SW480 (cell line): ENCODE measurements at regions not wholly inside any gene's neighbourhood (a gene's known extent, or its start where the extent isn't known, plus 50 kb on each side); places are given as distances from the start of the nearest gene placed in this dataset.
"Not testable (repeated sequence)": the region's sequence is repeated elsewhere in the genome, so short reads cannot be mapped to it uniquely, and the experiment has no call there.

Experiments used
- DNase-seq: peaks from one replicate; pipeline ENCODE4 v3.0.0-alpha.2; 2016; ENCODE audit warnings: low spot score

- no peak for DNase-seq
These were observed 229.8 kb upstream of the LUZP2 start for GRCh38 chr11:24267014-24267413.

DNA sequence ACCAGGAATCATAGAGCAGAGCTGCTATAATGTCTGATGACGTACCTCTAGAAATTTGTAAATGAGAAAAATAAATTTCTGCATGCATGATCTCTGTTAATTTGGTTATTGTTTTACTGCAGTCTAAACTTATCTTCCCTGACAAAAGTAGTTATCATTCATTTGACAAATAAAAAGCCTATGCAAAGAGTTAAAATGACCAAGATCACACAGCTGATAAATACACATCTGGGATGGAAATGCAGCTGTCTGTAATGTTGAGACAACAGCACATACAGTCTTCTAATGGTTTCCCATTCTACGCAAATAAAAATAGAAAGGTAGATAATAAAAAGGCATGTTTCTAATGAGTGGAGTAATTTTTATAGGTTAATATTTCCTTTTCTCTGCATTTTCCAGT is 225.1 kb upstream of the LUZP2 start:
- DNase-seq: no peak

DNA sequence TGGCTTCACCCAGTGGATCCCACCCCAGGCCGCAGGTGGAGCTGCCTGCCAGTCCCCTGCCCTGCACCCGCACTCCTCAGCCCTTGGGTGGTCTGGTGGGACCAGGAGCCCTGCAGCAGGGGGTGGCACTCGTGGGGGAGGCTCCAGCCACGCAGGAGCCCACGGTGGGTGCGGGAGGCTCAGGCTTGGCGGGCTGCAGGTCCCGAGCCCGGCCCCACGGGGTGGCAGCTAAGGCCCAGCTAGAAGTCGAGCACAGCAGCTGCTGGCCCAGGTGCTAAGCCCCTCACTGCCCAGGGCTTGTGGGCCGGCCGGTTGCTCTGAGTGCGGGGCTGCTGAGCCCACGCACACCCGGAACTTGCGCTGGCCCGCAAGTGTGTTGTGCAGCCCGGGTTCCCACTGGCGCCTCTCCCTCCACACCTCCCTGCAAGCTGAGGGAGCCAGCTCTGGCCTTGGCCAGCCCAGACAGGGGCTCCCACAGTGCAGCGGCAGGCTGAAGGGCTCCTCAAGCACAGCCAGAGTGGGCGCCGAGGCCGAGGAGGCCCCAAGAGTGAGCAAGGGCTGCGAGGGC is 222.6 kb upstream of the LUZP2 start:
- not testable (repeated sequence) for DNase-seq

- no peak for DNase-seq
These were observed 210.6 kb upstream of the LUZP2 start for GRCh38 chr11:24286238-24286637.

DNA sequence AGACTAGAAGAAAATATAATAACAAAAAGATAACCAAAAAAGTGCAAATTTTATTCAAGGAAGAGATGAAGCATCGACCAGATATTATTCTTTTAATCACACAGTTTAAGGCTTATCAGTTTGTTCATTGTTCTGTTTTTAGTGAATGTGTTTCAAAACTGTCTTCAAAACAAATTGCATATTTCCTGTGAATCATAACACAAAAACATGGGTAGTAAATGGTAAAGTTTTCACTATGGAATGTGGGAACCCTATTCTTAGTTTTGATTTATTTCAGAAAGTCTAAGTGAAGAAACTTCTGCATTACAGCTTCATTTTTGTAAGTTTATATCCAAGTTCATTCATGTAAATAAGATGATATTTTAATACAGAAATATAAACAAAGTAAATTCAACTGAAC is 207.6 kb upstream of the LUZP2 start:
- DNase-seq: no peak

GRCh38 chr11:24293964-24294363 is 202.9 kb upstream of the LUZP2 start:
- DNase-seq: no peak

DNA sequence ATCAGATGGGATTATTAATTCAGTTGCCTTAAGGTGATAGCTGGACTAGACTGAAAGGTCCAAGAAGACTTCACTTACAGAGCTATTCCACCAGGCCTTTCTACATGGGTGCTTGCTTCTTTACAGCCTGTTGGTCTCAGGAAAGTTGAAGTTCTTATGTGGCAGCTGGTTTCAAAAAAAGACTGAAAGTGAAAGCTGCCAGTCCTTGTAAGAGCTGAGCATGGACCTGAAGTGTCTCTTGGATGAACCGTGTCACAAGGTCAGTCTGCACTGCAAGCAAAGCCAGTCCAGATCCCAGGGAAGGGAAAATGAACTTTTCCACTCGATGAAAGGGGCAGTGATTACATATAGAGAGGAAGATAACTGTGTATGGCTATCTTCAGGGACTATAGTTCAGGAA is 201.5 kb upstream of the LUZP2 start:
- no peak for DNase-seq

DNA sequence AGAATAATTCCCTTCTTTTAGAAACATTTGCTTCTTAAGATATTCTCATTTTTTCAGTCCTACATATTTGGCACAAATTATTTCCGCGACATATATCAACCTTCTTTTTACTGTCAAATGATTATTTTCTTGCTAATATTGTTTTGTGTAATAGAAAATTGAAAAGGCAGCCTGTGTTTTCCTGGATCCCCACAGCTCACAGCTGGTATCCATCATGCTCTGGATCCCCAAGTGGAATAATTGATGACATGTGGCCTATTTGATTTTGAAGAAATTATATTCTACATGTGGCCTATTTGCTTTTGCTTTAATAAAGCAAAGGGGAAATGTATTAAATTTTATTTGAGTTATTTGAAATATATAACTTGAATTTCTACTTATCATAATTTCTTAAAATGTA is 199.4 kb upstream of the LUZP2 start:
- DNase-seq: no peak

GRCh38 chr11:24298146-24298545 is 198.7 kb upstream of the LUZP2 start:
- no peak for DNase-seq

- DNase-seq: no peak
These were observed 184.9 kb upstream of the LUZP2 start for GRCh38 chr11:24311974-24312373.

GRCh38 chr11:24312464-24313238 is 184.2 kb upstream of the LUZP2 start:
- DNase-seq: no peak

DNA sequence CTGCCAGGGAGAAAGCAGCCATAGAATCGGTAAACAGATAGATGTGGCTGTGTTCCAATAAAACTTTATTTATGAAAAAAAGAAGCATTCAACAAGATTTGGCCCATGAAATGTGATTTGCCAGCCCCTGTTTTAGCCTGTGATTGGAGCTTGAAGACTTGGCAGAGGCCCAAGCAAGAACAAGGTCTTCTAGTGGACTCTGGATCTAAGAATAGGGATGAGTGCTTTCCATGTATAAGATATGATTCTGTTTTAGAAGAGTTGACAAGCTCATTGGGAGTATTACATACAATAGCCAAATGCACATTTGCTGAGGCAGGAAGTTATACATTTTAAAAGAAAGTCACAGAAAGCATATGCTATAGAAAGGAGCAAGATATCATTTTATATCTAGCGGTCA is 175.6 kb upstream of the LUZP2 start:
- DNase-seq: no peak

GRCh38 chr11:24324211-24324610 is 172.6 kb upstream of the LUZP2 start:
- no peak for DNase-seq

GRCh38 chr11:24344222-24344621 is 152.6 kb upstream of the LUZP2 start:
- no peak for DNase-seq

- no peak for DNase-seq
These were observed 147.9 kb upstream of the LUZP2 start for GRCh38 chr11:24348908-24349307.

DNA sequence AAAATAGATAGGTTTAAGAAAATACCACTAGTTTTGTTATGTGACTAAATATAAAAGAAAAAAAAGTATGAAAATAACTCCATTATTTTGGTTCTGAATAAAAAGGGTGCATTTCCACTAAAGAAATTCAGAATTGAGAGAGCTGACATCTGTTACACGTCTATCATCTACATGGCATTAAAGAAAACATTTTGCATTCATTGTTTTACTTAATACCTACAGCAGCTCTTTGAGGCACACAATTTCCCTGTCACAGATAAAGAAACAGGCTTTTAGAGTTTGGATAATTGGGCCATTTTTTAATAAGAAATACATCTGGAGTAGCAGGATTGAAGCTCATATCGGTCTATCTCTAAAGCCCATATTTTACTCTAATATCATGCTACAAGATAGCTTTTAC is 145.7 kb upstream of the LUZP2 start:
- DNase-seq: no peak

DNA sequence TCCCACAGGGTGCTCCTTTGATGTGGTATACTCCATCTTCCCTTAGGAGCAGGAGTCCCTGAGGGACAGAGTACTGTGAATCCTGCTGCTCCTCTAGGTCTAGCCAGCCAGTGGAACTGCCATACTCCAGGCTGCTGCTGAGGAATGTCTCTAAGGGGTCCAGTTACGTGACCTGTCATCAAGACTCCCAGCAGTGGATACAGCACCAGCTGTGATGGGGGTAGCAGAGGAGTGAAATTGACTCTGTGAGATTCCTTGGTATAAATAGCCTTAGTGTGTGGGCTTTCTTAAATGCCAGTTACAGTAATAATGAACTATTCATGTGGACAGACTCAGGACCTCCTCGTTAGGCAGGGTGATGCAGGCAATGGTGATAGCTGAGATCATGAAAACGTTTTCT is 140.4 kb upstream of the LUZP2 start:
- DNase-seq: no peak

DNA sequence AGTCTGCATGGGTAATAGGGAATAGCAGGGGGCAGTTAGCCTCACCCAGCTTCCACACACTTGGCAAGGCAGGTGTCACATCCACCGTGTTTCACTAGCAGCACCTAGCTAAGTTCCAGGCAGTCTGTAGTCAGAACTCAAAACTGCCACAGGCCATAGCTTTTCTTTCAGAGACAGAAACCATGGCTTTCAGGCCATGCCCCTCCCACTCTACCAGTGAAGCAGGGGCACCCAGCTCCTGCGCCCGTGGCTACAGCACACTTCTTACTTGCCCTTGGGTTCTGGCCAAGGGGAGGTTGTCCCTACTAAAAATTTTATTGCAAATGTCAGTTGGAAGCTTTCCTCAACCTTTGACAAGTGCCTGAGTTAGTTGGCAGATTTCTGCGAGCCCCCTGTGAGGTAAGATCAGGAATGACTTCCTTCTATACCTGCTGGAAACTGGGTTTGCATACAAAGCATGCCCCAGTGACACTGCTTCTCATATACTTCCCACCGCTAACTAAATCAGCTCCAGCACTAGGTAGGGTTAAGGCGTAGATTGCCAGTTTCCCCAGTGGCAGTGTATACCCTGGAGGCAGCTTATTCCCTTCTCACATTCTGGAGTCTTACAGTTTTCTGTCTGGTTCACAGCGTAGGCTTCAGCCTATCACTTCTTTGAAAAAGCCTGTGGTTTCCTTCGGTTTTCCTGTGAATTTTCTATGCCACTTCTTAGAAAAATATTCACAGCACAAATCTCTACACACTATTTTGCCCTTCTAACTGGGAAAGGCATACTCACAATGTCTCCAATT is 139.0 kb upstream of the LUZP2 start:
- no peak for DNase-seq

DNA sequence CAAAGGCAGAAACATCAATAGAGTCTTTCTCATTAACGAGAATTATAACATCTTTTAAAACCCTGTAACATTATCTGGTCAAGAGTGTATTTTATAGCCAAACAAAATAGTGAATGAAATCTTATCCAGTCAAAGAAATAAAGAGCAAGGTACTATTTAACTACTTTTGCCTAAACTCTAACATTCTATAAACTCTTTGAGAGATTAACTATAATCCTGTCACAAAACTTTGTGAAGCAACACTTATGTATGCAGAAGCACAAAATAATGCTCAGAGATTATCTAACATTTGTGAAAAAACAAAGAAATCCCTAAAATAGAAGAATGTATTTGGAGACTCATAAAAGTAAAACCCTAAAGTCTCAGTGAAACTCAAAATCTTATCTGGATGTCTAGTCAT is 124.4 kb upstream of the LUZP2 start:
- DNase-seq: no peak

DNA sequence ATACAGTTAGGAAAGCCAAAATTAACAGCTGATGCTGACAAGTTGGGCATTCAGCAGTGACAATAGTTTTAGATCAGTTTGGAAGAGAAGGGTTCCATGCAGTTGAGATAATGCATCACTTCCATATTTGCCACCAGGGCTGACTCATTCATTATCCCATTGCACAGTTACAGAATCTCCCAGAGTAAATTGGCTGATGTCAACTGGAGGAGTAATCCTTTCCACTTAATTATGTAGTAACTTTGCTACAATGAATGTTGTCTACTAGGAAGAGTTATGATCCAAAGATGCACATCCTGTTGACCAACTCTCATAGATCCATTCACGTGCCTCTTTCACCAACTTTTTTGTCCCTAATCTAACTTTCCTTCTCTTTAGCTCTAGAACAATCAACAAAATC is 123.3 kb upstream of the LUZP2 start:
- no peak for DNase-seq

DNA sequence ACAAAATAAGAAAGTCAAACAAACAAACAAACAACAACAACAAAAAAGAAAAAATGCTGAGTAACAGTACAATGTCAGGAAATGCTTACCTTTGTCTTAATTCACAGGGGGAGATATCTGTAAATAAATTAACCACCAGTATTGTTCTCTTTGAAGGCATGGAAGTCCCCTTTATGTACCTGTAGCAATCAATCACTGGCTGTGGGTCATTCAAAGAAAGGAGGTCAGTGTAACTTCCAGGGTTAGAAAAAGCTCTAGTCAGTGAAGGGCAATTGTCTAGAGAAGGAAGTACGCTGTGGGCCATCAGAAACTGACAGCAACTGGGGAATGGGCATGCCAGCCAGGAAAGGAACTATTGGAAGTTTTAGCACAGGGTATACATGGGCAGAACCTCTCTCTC is 121.5 kb upstream of the LUZP2 start:
- no peak for DNase-seq

- no peak for DNase-seq
These were observed 120.9 kb upstream of the LUZP2 start for GRCh38 chr11:24375931-24376330.

DNA sequence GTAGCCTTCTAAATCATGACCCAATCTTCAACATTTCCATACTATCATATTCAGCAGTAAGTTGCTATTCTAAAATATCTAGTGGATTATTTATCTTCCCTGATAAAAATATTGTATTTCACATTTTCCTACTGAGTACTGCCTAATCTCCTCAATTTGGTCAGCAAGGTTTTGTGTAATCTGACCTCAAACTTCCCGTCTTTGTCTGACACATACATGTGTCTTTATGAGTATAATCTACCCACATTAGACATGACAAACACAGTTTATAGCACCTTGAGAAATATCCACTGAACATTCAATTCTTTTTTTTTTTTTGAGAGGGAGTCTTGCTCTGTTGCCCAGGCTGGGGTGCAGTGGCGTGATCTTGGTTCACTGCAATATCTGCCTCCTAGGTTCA is 113.7 kb upstream of the LUZP2 start:
- no peak for DNase-seq
